ENCODE measurements at regions not wholly inside any gene's neighbourhood (a gene's known extent, or its start where the extent isn't known, plus 50 kb on each side); places are given as distances from the start of the nearest gene placed in this dataset.

DNA sequence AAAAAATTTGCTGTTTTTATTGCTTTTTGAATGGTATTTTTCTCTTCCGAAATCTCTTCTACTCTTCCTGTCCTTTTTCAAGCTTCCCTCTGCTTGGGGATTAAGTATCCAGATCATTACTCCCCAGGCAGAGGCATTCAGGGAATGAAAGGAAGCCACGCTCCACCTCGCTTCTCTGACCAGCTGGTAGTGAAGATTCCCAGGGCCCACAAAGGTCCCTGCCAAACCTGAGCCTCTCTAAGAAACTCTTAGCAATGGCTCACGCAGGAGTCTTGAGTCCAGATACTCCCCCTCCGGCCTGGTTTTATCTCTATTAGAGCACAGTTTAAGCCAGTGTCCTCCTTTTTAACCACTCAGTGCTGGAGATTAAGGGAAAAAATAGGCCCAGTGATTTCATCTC is 51.4 kb upstream of the SOD3 start:
- TF ChIP-seq, protein P1, sequence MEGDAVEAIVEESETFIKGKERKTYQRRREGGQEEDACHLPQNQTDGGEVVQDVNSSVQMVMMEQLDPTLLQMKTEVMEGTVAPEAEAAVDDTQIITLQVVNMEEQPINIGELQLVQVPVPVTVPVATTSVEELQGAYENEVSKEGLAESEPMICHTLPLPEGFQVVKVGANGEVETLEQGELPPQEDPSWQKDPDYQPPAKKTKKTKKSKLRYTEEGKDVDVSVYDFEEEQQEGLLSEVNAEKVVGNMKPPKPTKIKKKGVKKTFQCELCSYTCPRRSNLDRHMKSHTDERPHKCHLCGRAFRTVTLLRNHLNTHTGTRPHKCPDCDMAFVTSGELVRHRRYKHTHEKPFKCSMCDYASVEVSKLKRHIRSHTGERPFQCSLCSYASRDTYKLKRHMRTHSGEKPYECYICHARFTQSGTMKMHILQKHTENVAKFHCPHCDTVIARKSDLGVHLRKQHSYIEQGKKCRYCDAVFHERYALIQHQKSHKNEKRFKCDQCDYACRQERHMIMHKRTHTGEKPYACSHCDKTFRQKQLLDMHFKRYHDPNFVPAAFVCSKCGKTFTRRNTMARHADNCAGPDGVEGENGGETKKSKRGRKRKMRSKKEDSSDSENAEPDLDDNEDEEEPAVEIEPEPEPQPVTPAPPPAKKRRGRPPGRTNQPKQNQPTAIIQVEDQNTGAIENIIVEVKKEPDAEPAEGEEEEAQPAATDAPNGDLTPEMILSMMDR (IDR thresholded peaks at IDR 0.05; ENCODE audit: insufficient read depth, low read length, poor library complexity, severe bottlenecking) = no peak
- no peaks in the 10 kb centered on the region for H3K36me3 ChIP-seq (ENCODE audit: control insufficient read depth, insufficient read depth, low read length)
- no peak for DNase-seq (ENCODE audit: extremely low read depth, insufficient read length)
- no peak overlapping the region for H3K4me3 ChIP-seq (replicated peaks; ENCODE audit: low read depth, low read length)
- H3K27me3 ChIP-seq (replicated peaks; ENCODE audit: control insufficient read depth, insufficient read depth, low read length) = no peaks in the 10 kb centered on the region; the same call in 1 of the 2 replicates

DNA sequence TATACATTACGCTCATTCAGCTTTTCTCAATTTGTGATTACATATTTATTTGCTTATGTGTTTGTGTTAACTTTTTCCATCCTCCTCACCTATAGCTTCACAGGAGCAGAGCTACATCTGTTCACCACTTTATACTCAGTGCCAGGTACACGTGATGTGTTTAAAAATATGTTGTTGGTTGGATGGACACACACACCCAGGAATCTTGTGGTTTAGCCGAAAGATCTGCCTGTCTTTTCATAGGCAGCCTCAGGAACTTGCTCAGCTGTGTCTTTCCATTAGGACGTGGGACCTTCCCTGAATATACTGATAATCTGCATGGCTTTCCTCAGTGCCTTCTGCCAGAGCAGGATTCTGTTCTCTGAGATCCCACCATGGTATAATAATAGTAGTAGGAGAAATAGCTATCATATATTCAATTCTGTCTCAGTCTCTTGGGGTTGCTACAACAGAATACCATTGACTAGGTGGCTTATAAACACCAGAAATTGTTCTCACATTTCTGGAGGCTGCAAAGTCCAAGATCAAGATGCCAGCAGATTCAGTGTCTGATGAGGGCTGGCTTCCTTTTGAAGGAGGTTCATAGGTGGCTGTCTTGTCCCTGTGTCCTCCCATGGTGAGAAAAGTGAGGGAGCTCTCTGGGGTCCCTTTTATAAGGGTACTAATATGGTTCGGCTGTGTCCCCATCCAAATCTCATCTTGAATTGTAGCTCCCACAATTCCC is 50.0 kb upstream of the SOD3 start:
- TF ChIP-seq, protein P1 (IDR thresholded peaks at IDR 0.05; ENCODE audit: insufficient read depth, low read length, poor library complexity, severe bottlenecking) = no peak
- Histone ChIP-seq H3K36me3 (ENCODE audit: control insufficient read depth, insufficient read depth, low read length) (no peaks in the 10 kb centered on the region), H3K4me3 (replicated peaks; ENCODE audit: low read depth, low read length) (no peak overlapping the region), H3K27me3 (replicated peaks; ENCODE audit: control insufficient read depth, insufficient read depth, low read length) (no peaks in the 10 kb centered on the region; the same call in 1 of the 2 replicates)
- DNase-seq (ENCODE audit: extremely low read depth, insufficient read length) = no peak
